T-helper 2 cell treated with Interferon-gamma antibody and Interleukin-4, amounts not matched to agents 5 μg/mL and 100 μg/mL, for 36 hours (primary cell): ENCODE measurements at regions not wholly inside any gene's neighbourhood (a gene's known extent, or its start where the extent isn't known, plus 50 kb on each side); places are given as distances from the start of the nearest gene placed in this dataset.
"Not testable (repeated sequence)": the region's sequence is repeated elsewhere in the genome, so short reads cannot be mapped to it uniquely, and the experiment has no call there.

Source experiments
- DNase-seq: peaks from one replicate; pipeline ENCODE4 v3.0.0; 2021; ENCODE audit warnings: low spot score
- H3K27ac Mint-ChIP-seq: one replicate; pipeline ENCODE4 v1.8.0; 2021; ENCODE audit warnings: mild to moderate bottlenecking, mixed read lengths
- H3K27me3 Mint-ChIP-seq: one replicate; pipeline ENCODE4 v1.8.0; 2021; ENCODE audit warnings: low read depth, mixed read lengths
- H3K36me3 Mint-ChIP-seq: one replicate; pipeline ENCODE4 v1.8.0; 2021; ENCODE audit warnings: low read depth, mixed read lengths
- H3K4me1 Mint-ChIP-seq: one replicate; pipeline ENCODE4 v1.8.0; 2021; ENCODE audit warnings: low read depth, mixed read lengths
- H3K4me3 Mint-ChIP-seq: one replicate; pipeline ENCODE4 v1.8.0; 2022; ENCODE audit warnings: mild to moderate bottlenecking, moderate library complexity, mixed read lengths
- H3K9me3 Mint-ChIP-seq: one replicate; pipeline ENCODE4 v1.8.0; 2021; ENCODE audit warnings: mixed read lengths

DNA sequence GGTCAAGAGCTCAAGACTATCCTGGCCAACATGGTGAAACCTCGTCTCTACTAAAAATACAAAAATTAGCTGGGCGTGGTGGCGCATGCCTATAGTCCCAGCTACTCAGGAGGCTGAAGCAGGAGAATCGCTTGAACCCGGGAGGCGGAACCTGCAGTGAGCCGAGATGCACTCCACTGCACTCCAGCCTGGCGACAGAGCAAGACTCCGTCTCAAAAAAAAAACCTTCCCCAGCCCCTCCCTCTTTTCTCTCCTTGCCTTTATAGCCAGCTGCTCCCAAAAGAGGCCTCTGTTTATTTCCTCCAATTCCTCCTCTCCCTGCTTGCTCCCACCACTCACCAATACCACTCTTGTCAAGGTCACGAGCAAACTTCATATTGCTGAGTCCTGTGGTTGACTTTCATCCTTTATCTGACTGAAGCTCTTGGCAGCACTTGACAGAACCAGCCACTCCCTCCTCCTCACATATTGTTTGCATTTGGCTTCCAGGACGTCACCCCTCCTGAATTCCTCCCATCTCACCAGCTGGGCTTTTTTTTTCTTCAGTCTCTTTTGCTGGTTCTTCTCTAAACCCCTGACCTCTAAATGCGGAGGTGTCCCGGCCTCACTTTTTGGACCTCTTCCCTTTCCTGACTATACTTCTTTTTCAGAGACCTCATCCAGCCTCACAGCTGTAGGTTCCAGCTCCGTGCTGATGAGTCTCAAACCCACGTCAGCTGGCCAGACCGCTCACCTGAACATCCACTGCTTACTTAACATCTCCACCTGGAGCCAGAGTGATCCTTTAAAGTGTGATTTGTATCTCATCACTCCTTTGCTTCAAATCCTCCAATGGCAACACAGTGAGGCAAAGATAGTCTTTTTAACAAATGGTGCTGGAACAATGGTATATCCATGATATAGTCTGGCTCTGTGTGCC lies 84.6 kb upstream of the CAB39 start:
- no peaks in the 10 kb centered on the region for H3K9me3 Mint-ChIP-seq
- DNase-seq, result no peak
- peak overlapping the region; percentile 15 for H3K27ac Mint-ChIP-seq
- H3K4me3 Mint-ChIP-seq, result no peak overlapping the region
- H3K27me3 Mint-ChIP-seq, result no peaks in the 10 kb centered on the region
- H3K4me1 Mint-ChIP-seq, result peaks cover 17% of the 10 kb centered on the region
- H3K36me3 Mint-ChIP-seq, result peaks cover 10% of the 10 kb centered on the region

DNA sequence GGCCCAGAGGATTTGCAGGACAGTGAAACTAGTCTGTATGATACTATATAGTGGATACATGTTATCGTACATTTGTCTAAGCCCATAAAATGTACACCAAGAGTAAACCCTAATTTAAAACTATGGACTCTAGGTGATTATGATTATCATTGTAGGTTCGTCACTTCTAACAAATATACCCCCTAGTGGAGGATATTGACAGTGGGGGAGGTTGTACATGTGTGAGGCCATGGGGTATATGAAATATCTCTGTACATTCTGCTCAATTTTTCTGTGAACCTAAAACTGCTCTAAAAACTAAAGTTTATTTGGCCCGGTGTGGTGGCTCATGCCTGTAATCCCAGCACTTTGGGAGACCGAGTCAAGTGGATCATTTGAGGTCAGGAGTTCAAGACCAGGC lies 81.2 kb upstream of the CAB39 start:
- no peak overlapping the region for H3K4me3 Mint-ChIP-seq
- H3K36me3 Mint-ChIP-seq, result no peaks in the 10 kb centered on the region
- no peaks in the 10 kb centered on the region for H3K9me3 Mint-ChIP-seq
- H3K27ac Mint-ChIP-seq, result no peak overlapping the region
- peaks cover 18% of the 10 kb centered on the region for H3K4me1 Mint-ChIP-seq
- no peak for DNase-seq
- no peaks in the 10 kb centered on the region for H3K27me3 Mint-ChIP-seq

DNA sequence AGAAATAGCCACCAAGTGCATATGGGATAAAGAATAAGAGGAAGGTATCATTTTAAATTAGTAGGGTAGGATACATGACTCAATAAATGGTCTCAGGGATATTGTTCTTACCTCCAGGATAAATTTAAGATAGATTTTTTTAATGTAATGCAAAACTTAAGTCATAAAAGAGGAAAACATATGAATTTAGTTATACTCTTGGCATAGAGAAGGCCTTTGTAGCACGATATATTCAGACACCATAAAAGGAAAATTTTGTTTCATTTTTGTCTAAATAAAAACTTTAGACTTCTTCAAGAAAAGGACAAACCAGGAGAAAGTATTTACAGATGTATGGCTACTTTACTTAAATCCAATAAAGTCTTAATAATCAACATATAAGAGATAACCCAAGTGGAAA lies 78.5 kb upstream of the CAB39 start:
- Mint-ChIP-seq H3K4me3 (no peak overlapping the region), H3K36me3 (no peaks in the 10 kb centered on the region), H3K9me3 (no peaks in the 10 kb centered on the region), H3K4me1 (peaks cover 14% of the 10 kb centered on the region), H3K27ac (no peak overlapping the region), H3K27me3 (no peaks in the 10 kb centered on the region)
- DNase-seq, result no peak

DNA sequence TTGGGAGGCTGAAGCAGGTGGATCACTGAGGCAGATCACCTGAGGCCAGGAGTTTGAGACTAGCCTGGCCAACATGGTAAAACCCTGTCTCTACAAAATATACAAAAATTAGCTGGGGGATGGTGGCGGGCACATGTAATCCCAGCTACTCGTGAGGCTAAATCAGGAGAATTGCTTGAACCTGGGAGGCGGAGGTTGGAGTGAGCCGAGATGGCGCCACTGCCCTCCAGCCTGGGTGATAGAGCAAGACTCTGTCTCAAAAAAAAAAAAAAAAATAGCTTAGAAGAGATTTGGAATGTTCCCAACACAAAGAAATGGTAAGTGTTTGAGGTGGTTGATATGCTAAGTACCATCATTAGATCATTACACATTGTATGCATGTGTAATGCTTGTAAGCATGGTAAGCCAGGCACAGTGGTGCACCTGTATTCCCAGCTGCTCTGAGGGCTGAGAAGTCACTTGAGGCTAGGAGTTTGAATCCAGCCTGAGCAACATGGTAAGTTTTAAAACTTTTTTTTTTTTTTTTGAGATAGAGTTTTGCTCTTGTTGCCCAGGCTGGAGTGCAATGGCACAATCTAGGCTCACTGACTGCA lies 77.8 kb upstream of the CAB39 start:
- H3K27ac Mint-ChIP-seq, H3K27me3 Mint-ChIP-seq, H3K4me3 Mint-ChIP-seq, H3K36me3 Mint-ChIP-seq, DNase-seq, H3K9me3 Mint-ChIP-seq: not testable (repeated sequence)
- peaks cover 14% of the 10 kb centered on the region for H3K4me1 Mint-ChIP-seq

DNA sequence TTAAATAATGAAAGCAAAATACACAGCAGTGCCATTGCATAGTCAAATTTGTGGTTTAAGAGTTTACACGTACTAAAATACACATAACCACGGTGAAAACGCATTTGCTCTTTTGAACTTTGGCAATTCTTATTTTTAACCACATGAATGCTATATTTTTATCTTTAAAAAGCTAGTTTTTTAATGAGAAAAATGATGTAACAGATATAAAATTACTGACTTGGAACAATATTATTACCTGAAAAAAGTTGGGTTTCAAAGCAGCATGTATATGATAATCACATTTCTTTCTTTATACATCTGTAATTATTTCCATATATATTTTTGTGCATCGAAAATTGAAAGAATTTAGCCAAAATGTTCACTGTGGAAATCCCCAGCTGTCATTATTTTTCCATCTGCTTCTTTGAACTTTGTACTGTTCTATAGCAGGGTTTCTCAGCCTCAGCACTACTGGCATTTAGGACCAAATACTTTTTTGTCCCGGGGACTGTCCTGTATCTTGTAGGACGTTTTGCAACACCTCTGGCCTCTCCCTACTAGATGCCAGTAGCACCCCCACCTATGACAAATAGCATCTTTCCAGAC lies 75.9 kb upstream of the CAB39 start:
- Mint-ChIP-seq H3K27ac (peak overlapping the region; percentile 68), H3K4me1 (peaks cover 13% of the 10 kb centered on the region), H3K9me3 (no peaks in the 10 kb centered on the region), H3K4me3 (no peak overlapping the region), H3K36me3 (no peaks in the 10 kb centered on the region), H3K27me3 (no peaks in the 10 kb centered on the region)
- DNase-seq, result peak; percentile 17

DNA sequence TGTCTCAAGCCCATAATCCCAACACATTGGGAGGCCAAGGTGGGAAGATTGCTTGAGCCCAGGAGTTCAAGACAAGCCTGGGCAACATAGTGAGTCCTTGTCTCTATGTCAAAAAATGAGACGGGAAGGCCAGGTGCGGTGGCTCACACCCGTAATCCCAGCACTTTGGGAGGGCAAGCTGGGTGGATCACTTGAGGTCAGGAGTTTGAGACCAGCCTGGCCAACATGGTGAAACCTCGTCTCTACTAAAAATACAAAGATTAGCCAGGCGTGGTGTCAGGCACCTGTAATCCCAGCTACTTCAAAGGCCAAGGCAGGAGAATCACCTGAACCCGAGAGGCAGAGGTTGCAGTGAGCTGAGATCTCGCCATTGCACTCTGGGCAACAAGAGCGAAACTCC lies 75.2 kb upstream of the CAB39 start:
- H3K27me3 Mint-ChIP-seq, H3K9me3 Mint-ChIP-seq, H3K4me3 Mint-ChIP-seq, H3K36me3 Mint-ChIP-seq, DNase-seq: not testable (repeated sequence)
- H3K4me1 Mint-ChIP-seq, result peaks cover 17% of the 10 kb centered on the region
- H3K27ac Mint-ChIP-seq, result peak overlapping the region; percentile 68

DNA sequence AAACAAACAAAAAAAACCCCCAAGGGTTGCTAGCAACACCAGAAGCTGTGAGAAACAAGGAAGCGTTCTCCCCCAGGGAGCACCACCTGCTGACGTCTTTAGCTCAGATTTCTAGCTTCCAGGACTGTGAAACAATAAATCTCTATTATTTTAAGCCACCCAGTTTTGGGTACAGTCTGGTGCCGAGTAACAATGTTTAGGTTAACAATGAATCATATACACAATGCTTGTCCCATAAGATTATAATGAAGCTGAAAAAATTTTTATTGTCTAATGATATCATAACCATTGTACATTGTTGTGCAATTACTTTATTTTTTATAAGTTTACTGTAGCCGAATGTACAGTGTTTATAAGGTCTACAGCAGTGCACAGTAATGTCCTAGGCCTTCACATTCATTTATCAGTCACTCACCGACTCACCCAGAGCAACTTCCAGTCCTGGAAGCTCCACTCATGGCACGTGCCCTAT lies 72.1 kb upstream of the CAB39 start:
- no peak overlapping the region for H3K4me3 Mint-ChIP-seq
- no peak overlapping the region for H3K27ac Mint-ChIP-seq

DNA sequence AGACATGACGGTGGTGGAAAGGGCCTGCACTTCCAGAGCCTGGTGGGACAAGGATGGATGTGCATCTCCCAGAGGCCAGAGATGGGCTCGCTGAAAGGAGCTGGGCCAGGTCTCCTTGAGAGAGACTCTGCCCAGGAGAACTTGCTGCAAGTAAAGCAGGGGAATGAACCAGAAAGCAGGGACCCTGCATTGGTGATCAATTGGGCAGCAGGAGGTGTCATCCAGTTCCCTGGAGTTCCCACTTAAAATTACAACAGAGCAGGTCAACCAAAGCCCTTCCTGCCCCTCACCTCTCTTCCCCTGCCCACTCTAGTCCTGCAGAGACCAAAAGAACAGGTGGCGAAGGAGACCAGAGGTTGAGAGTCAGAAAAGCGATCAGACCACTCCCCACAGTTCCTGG lies 69.7 kb upstream of the CAB39 start:
- peak overlapping the region; percentile 95 for H3K27ac Mint-ChIP-seq
- DNase-seq, result no peak
- peak overlapping the region; percentile 43 for H3K4me3 Mint-ChIP-seq
- H3K9me3 Mint-ChIP-seq, result peaks cover 6% of the 10 kb centered on the region
- no peaks in the 10 kb centered on the region for H3K27me3 Mint-ChIP-seq
- H3K36me3 Mint-ChIP-seq, result peaks cover 9% of the 10 kb centered on the region
- H3K4me1 Mint-ChIP-seq, result peaks cover 28% of the 10 kb centered on the region

More for the DNA sequence above, 72.1 kb upstream of the CAB39 start:
- peaks cover 37% of the 10 kb centered on the region for H3K4me1 Mint-ChIP-seq
- H3K27me3 Mint-ChIP-seq, result no peaks in the 10 kb centered on the region
- peaks cover 3% of the 10 kb centered on the region for H3K36me3 Mint-ChIP-seq
- no peaks in the 10 kb centered on the region for H3K9me3 Mint-ChIP-seq
- no peak for DNase-seq

DNA sequence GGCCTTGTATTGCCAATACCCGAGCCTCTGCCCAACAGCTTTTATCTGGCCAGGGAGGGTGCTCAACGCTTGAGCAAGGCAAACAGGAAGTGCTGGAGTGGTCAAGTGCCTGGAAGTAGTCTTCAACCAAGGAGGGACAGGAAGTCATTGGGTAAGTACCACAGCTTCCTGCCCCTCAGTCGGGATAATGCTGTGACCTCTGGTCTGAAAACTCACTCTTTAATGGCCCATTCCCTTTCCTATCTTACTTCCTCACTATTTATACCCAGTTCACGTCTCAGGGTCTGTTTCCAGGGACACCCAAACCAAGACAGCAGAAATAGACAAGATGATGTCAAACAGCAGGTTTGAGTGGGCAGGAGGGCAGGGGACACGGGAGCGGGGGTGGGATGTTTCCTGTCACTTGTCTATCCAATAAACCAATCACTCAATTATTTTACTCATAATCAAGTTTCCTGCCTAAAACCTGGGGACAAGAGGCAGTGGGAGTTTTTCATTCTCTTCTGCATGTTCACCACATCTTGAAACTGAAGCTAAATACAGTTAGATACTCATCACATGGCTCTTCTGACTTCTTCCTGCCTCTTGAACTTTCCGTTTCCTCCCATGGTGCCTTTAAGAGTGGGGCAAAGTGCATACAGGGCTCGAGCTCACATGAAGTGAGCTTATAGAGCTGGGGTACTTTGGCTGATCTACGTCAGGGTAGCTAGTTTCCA lies 68.9 kb upstream of the CAB39 start:
- DNase-seq, result peak; percentile 83
- Mint-ChIP-seq H3K27me3 (no peaks in the 10 kb centered on the region), H3K27ac (peak overlapping the region; percentile 95), H3K4me3 (peak overlapping the region; percentile 66), H3K9me3 (peaks cover 6% of the 10 kb centered on the region), H3K4me1 (peaks cover 25% of the 10 kb centered on the region), H3K36me3 (peaks cover 10% of the 10 kb centered on the region)

DNA sequence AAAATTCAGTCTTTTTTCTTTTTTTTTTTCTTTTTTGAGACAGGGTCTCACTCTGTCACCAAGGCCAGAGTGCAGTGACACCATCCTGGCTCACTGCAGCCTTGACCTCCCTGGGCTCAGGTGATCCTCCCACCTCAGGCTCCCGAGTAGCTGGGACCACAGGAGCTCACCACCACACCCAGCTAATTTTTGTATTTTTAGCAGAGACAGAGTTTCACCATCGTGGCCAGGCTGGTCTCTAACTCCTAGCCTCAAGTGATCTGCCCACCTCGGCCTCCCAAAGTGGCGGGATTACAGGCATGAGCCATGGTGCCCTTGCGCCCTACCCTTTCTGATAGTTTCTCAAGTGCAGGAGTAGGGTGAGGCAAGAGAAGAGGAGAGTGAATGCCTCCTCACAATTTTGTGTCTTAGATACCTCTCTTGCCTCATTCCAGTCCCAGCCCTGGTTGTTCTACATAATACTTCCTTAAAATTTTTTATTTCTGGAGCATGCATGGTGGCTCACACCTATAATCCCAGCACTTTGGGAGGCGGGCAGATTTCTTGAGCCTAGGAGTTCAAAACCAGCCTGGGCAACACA lies 68.2 kb upstream of the CAB39 start:
- Mint-ChIP-seq H3K4me3 (peak overlapping the region; percentile 66), H3K36me3 (peaks cover 10% of the 10 kb centered on the region), H3K27me3 (no peaks in the 10 kb centered on the region), H3K9me3 (peaks cover 6% of the 10 kb centered on the region), H3K27ac (peak overlapping the region; percentile 95), H3K4me1 (peaks cover 25% of the 10 kb centered on the region)
- DNase-seq, result peak; percentile 13

DNA sequence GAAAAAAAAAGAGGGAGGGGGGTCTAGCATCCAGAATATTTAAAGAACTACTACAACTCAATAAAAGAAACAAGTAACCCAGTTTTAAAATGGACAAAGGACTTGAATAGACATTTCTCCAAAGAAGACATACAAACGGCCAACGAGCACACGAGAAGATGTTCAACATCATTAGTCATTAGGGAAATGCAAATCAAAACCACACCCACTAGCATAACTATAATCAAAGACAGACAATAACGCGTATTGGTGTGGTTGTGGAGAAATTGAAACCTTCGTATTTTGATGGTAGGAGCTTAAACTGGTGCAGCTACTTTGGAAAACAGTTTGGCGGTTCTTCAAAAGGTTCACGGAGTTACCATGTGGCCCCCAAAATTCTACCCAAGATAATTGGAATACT lies 64.3 kb upstream of the CAB39 start:
- Mint-ChIP-seq H3K36me3 (peaks cover 21% of the 10 kb centered on the region), H3K9me3 (peaks cover 11% of the 10 kb centered on the region), H3K27ac (no peak overlapping the region), H3K4me1 (peaks cover 31% of the 10 kb centered on the region), H3K4me3 (no peak overlapping the region), H3K27me3 (no peaks in the 10 kb centered on the region)
- DNase-seq, result no peak

DNA sequence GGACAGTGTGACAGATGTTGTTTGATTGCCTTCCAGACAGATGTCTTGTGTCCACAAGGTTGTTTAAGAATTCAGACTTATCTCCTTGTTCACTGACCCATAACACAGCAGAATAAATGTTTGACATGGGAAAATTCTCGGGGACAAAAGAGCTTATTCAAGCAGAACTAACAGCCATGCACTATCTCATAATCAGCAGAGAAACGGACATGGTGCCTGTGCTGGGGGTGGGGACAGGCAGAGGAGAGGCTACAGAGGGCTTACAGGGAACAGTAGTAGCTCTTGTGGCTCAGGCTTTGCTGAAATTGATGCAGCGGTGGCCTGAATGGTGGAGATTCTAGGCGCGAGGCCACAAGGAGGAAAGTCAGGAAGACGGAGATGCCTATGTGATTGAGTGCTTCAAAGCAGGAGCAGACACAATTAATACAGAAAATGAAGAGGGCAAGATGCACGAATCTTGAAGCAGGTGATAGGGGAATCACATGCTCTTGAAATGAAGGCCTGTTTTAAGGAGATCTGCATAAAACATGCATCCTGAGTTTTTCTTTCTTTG lies 62.0 kb upstream of the CAB39 start:
- H3K27me3 Mint-ChIP-seq, result no peaks in the 10 kb centered on the region
- H3K36me3 Mint-ChIP-seq, result peaks cover 24% of the 10 kb centered on the region
- H3K27ac Mint-ChIP-seq, result no peak overlapping the region
- peaks cover 29% of the 10 kb centered on the region for H3K4me1 Mint-ChIP-seq
- no peak for DNase-seq
- peaks cover 11% of the 10 kb centered on the region for H3K9me3 Mint-ChIP-seq
- no peak overlapping the region for H3K4me3 Mint-ChIP-seq

DNA sequence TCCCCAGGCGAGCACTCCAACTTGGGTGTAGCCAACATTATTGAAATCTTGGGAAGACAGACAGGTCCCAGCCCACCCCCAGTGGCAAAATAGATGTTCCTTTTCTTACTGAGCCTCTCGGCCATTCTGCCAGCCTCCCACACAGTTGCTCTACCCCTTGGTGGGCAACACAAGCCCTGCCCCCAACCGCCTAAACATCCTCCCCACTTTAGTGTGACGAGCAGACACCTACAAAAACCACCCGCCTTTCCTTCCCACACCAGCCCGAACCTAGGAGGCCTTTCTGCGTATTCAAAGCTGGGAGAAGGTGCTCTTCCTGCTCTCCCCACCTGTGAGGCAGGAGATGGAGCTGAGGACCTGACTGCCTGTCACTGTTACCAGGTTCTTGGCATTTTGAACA lies 58.6 kb upstream of the CAB39 start:
- no peak overlapping the region for H3K4me3 Mint-ChIP-seq
- peak overlapping the region; percentile 59 for H3K27ac Mint-ChIP-seq
- H3K4me1 Mint-ChIP-seq, result peaks cover 57% of the 10 kb centered on the region
- DNase-seq, result no peak
- H3K9me3 Mint-ChIP-seq, result peaks cover 5% of the 10 kb centered on the region
- H3K36me3 Mint-ChIP-seq, result peaks cover 38% of the 10 kb centered on the region
- H3K27me3 Mint-ChIP-seq, result no peaks in the 10 kb centered on the region
